Cardiac muscle cell (in vitro differentiated cells and primary cell): ENCODE measurements at regions not wholly inside any gene's neighbourhood (a gene's known extent, or its start where the extent isn't known, plus 50 kb on each side); places are given as distances from the start of the nearest gene placed in this dataset.
"Not testable (repeated sequence)": the region's sequence is repeated elsewhere in the genome, so short reads cannot be mapped to it uniquely, and the experiment has no call there.

Source experiments
- DNase-seq, 2 donors: peaks; one replicate each; pipeline versions ENCODE4 v3.0.0 to v3.0.0-alpha.2; 2010 to 2017; ENCODE audit warnings: low read depth in 1 of 2, low spot score in 1 of 2
- H3K27ac ChIP-seq: fragments of 200-600 bp; sonication (generic); 2 replicates; pipeline ENCODE4 v1.5.1; 2016
- H3K27me3 ChIP-seq: fragments of 200-600 bp; sonication (generic); 2 replicates; pipeline ENCODE4 v1.6.0; 2016; ENCODE audit warnings: control low read depth
- H3K36me3 ChIP-seq: fragments of 200-600 bp; sonication (generic); 2 replicates; pipeline ENCODE4 v1.5.1; 2016; ENCODE audit warnings: control low read depth
- H3K4me1 ChIP-seq: fragments of 200-600 bp; sonication (generic); 2 replicates; pipeline ENCODE4 v1.8.1; 2017; ENCODE audit warnings: low read depth, mild to moderate bottlenecking, mixed run types
- H3K4me3 ChIP-seq: fragments of 200-600 bp; sonication (generic); 2 replicates; pipeline ENCODE4 v1.5.1; 2016; ENCODE audit warnings: mild to moderate bottlenecking
- H3K9me3 ChIP-seq: fragments of 200-600 bp; sonication (generic); 2 replicates; pipeline ENCODE4 v1.5.1; 2017; ENCODE audit warnings: low read depth, mild to moderate bottlenecking, control low read depth
- TF ChIP-seq, protein P1 (sequence below): IDR thresholded peaks from 2 replicates; pipeline ENCODE4 v1.5.1; 2012; ENCODE audit warnings: low read depth, mild to moderate bottlenecking, low read length

GRCh38 chr12:25687226-25687625 lies 134.1 kb upstream of the LMNTD1 start:
- no peak for DNase-seq
- Histone ChIP-seq H3K4me3 (no peak overlapping the region), H3K4me1 (no peaks in the 10 kb centered on the region), H3K36me3 (no peaks in the 10 kb centered on the region), H3K27ac (no peak overlapping the region), H3K27me3 (no peaks in the 10 kb centered on the region), H3K9me3 (no peaks in the 10 kb centered on the region)
- TF ChIP-seq, protein P1, sequence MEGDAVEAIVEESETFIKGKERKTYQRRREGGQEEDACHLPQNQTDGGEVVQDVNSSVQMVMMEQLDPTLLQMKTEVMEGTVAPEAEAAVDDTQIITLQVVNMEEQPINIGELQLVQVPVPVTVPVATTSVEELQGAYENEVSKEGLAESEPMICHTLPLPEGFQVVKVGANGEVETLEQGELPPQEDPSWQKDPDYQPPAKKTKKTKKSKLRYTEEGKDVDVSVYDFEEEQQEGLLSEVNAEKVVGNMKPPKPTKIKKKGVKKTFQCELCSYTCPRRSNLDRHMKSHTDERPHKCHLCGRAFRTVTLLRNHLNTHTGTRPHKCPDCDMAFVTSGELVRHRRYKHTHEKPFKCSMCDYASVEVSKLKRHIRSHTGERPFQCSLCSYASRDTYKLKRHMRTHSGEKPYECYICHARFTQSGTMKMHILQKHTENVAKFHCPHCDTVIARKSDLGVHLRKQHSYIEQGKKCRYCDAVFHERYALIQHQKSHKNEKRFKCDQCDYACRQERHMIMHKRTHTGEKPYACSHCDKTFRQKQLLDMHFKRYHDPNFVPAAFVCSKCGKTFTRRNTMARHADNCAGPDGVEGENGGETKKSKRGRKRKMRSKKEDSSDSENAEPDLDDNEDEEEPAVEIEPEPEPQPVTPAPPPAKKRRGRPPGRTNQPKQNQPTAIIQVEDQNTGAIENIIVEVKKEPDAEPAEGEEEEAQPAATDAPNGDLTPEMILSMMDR: no peak

- H3K27ac ChIP-seq, H3K4me1 ChIP-seq, H3K9me3 ChIP-seq, H3K36me3 ChIP-seq, H3K27me3 ChIP-seq, DNase-seq, H3K4me3 ChIP-seq: not testable (repeated sequence)
These were observed 135.8 kb upstream of the LMNTD1 start for GRCh38 chr12:25688851-25689250.

- Histone ChIP-seq H3K36me3 (no peaks in the 10 kb centered on the region), H3K9me3 (no peaks in the 10 kb centered on the region), H3K27ac (no peak overlapping the region), H3K27me3 (no peaks in the 10 kb centered on the region), H3K4me3 (no peak overlapping the region), H3K4me1 (no peaks in the 10 kb centered on the region)
- peak in 1 of 2 donors; percentile 72 for DNase-seq
- TF ChIP-seq, protein P1: no peak
These were observed 137.0 kb upstream of the LMNTD1 start for GRCh38 chr12:25689996-25690501.

DNA sequence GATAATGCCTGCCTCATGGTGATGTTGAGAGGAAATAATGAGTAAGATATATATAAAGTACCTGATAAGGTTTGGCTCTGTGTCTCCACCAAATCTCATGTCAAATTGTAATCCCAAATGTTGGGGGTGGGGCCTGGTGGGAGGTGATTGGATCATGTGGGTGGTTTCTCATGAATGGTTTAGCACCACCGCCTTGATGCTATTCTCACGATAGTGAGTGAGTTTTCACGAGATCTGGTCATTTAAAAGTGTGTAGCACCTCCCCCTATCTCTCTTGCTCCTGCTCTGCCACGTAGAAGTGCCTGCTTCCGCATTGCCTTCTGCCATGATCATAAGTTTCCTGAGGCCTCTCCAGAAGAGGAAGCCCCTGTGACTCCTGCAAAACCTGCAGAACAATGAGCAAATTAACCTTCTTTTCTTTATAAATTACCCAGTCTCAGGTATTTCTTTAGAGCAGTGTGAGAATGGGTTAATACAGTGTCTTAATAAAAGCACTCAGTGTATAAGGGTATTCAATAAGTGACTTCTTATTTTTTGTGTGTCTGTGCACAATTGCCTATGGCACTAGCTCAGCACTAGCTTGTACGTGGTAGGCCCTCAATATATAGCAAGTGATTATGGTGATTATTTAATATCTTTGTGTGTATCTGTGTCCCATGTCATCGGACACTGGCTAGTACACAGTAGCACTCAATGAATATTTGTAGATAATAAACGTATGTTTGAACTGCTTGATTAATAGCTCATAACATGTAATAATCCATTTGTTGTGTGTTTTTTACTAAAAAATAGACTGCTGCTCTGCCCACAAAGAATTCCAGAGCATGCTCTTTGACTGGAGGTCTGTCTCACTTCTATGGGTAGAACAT lies 138.1 kb upstream of the LMNTD1 start:
- TF ChIP-seq, protein P1: no peak
- peak in 1 of 2 donors; percentile 58 for DNase-seq
- H3K27ac ChIP-seq: no peak overlapping the region
- H3K36me3 ChIP-seq: no peaks in the 10 kb centered on the region
- no peak overlapping the region for H3K4me3 ChIP-seq
- H3K4me1 ChIP-seq: no peaks in the 10 kb centered on the region
- no peaks in the 10 kb centered on the region for H3K27me3 ChIP-seq
- no peaks in the 10 kb centered on the region for H3K9me3 ChIP-seq

DNA sequence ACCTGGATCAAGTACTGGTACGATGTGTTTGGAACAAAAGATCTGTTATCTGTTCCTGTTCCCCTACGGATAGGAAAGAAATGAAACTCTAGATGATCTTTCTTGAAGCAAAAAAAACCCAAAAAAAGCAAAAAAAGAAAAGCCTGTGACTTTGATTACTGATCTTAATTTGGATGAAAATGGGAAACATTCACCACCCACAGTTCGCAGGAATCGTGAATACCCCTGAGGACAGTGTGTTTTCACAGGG lies 138.7 kb upstream of the LMNTD1 start:
- H3K4me1 ChIP-seq: no peaks in the 10 kb centered on the region
- H3K27me3 ChIP-seq: no peaks in the 10 kb centered on the region
- TF ChIP-seq, protein P1: no peak
- H3K4me3 ChIP-seq: no peak overlapping the region
- H3K36me3 ChIP-seq: no peaks in the 10 kb centered on the region
- H3K9me3 ChIP-seq: no peaks in the 10 kb centered on the region
- H3K27ac ChIP-seq: no peak overlapping the region
- peak in 1 of 2 donors; percentile 17 for DNase-seq
